Dermis microvascular lymphatic vessel endothelial cell (primary cell): ENCODE measurements at regions not wholly inside any gene's neighbourhood (a gene's known extent, or its start where the extent isn't known, plus 50 kb on each side); places are given as distances from the start of the nearest gene placed in this dataset.
"Not testable (repeated sequence)": the region's sequence is repeated elsewhere in the genome, so short reads cannot be mapped to it uniquely, and the experiment has no call there.

Experiments used
- DNase-seq, 2 donors: peaks; one replicate each; pipeline versions ENCODE4 v3.0.0 to v3.0.0-alpha.2; 2010; ENCODE audit warnings: low read depth in 2 of 2

DNA sequence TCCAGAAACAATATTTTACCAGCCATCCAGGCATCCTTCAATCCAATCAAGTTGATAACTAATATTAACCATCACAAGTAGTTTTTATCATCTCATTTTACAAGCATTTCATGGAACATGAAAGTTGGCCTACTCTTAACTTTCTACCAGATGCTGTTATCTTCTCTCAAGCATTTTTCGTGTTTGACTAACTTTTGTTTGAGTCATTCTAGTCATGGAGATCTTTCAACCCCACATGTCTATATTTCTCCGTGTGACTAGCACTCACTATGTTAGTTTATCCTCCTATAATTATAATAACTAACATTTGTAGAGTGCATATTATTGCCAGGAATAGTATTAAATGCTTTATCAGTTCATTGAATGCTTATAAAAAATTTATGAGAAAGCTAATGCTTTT lies 307.0 kb upstream of the CWC22 start:
- DNase-seq: no peak

DNA sequence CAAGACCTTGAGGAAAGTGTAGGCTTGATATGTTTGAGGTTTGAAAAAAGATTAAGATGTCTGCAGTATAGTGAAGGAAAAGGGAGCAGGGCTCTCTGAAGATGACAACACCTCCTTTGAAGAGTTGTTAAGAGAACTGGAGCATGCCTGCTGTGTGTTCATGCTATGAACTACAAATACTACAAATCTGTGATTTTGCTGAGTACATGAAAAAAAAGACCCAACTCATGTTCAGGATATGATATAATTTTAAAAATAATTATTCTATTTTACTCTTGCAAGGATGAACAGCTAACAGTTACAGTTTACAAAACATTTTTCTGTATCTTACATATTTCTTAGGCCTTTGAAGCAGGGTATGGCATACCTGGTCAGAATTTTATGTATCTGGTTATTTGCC lies 305.4 kb upstream of the CWC22 start:
- DNase-seq: no peak

DNA sequence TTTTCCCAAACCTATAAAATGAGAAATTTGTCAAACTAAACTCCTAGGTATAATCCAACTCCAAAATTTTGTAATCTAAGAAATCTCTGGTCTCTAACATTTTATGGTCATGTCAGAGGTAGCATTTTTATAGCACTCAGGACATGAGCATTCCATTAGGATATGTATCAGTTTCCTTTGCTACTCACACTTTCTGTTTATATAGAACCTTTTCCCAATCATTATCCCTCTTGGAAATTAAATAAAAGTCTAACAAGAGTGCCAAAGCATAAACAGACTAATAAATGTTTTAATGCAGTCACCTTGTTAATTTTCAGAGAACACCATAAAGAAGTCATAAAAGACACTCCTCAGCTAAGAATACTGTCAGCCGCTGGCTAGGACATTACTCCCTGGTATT lies 300.0 kb upstream of the CWC22 start:
- DNase-seq: no peak

DNA sequence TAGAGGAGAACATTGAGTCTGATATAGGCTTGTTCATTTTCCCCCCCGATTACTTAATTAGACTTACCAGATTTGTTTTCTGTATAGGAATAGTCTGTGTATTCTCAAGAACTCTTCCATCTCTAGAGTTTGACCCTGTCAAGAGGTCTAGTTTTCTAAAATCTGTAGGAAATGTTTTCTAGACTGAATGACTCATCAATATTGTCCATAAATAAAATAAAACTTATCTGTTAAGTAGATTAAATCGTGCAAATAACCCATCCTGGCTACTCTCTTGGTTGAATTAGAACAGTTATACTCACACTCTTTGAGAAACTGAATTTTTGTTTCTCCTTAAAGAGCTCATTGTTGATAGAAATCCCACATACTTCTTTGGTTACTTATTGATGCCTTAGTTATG lies 299.2 kb upstream of the CWC22 start:
- no peak for DNase-seq

DNA sequence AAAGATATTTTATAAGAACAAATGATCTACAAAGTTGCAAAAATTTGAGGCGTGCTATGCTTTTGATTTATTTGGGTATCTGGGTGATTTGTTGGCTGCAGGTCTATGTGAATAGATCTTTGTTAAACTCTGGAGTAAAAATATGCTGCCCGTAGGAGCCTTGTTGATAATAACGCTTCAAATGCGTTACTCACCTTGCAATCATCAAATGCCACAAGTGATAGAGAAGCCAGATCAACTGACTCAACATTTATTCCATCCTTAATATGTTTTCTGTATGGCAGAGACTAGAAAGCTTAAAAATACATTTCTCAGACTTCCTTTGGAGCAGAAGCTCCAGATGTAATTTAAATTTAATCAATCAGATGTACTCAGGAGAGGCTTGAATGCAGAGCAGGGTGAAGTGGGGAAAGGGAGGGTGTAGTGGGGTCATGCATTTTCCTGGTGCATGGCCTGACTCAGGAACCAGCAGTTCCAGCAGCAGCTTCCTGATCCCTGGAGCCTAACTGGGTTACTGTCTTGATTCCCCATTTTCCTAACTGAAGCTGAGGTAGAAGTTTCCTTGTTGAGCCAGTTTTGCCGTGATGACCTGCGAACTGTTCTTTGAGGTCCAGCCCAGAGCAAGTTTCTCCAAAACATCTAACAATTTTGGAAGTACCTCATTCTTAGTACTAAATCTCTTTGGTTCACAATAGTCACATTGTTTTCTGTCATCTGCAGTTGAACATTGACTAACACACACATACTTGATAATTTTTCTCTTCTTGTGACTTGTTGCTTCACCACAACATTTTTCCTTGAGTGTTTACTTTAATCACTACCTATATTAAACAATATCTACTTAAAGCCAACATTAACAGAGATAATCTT lies 284.7 kb upstream of the CWC22 start:
- no peak for DNase-seq

DNA sequence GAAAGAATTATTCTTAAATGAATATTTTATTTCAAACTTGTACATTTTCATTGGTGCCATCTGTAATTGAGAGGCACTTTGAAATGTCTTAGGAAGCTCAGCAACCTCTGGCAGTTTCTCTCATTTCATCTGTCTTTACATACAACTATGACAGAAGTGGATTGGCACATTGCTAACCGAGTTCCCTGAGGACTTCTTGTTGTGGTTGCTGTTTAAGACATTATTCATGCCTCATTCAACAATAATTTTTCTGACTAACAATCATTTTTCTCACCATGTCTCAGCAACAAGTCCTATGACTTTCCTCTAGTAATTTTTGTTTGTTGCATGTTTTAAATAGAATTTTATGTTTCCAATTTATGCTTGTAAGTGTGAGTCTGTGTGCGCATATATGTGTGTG lies 284.0 kb upstream of the CWC22 start:
- no peak for DNase-seq

DNA sequence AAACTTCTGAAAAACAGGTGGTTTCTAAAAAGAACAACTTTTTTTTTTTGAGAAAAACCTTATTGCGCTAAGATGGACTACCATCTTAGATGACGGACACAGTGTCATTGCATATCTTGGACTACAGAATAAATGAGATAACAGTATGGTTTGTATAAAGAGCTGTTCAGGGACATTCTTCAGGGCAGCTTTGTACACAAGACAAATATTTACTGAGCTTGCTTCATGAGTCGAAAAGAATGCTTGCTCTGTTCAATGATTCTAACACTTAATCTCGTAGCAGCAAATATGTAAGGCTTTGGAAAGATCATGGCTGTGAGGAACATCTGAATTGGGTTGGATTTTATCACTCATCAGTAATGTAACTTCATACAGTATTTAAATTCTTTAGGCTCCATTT lies 282.5 kb upstream of the CWC22 start:
- no peak for DNase-seq

DNA sequence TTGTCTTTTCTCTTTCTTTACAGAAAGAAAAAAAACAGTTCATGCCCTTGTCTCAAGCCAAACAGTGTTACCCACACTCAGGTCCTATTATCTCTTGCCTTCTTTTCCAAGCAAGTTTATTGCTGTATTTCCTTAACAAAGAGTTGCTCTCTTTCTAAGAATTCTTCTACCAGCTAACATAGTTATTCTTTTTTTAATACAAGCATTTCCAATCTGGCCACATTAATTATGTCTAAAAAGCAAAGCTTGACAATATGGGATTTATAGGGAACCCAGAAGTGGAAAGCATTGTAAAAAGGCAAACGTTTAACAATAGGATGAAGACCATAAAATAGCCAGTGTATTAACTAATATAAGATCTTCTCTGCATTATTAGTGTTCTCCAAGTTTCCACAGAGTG lies 272.5 kb upstream of the CWC22 start:
- DNase-seq: no peak

DNA sequence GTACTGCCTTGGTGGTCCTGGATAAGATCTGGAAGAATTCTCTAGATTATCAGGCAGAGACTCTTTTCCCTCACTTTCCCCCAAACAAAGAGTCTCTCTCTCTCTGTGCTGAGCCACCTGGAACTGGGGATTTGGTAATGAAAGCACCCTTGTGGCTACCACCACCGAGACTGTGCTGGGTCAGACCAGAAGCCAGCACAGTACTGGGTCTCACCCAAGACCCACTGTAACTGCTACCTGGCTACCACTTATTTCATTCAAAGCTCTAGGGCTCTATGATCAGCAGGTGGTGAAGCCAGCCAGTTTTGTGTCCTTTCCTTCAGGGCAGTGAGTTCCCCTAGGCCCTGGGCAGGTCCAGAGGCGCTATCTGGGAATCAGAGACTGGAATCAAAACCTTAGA lies 269.6 kb upstream of the CWC22 start:
- DNase-seq: no peak

DNA sequence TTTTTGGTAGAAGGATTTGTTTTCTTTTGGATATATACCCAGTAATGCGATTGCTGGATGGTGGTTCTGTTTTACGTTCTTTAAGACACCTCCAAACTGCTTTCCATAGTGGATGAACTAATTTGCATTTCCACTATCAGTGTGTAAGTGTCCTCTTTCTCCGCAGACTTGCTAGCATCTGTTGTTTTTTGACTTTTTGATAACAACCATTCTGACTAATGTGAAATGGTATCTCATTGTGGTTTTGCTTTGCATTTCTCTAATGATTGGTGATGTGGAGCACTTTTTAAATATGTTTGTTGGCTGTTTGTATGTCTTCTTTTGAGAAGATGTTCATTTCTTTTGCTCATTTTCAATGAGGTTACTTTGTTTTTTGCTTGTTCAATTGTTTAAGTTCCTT lies 260.9 kb upstream of the CWC22 start:
- no peak for DNase-seq

DNA sequence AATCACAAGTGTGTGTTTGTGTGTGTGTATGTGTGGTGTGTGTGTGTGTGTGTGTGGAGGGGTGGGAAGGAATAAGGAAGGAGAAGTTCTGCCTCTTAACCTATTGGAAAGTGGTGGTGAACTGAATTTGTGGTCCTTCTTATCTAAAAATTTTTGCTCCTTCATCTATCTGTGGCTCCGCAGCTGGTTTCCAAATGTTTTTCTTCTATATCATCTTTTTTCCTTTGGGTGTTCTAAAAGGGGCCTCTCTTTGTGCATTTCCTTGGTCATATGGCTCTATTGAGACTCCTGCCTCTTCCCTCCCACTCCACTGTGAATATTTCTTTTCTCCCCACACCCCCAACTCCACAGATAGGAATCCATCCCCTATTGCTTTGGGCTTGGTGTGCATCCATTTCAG lies 254.9 kb upstream of the CWC22 start:
- no peak for DNase-seq

DNA sequence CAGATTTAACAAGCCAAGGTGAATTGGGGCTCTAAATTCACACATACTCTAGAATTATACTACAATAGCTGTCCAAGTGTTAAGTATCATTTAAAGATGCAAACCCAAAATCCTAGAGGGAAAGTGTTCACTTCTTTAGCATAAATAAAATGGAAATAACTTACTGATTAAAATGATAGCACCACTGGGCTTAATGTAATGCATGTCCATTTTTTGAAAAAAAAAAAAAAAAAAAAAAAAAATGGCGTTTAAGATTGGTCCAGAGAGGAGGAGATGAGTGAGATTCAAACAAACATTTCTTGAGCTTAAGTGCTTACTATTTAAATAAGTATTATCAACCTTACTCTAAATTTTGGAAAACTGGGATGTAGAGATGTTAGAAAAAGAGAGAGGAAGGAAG lies 251.5 kb upstream of the CWC22 start:
- no peak for DNase-seq

DNA sequence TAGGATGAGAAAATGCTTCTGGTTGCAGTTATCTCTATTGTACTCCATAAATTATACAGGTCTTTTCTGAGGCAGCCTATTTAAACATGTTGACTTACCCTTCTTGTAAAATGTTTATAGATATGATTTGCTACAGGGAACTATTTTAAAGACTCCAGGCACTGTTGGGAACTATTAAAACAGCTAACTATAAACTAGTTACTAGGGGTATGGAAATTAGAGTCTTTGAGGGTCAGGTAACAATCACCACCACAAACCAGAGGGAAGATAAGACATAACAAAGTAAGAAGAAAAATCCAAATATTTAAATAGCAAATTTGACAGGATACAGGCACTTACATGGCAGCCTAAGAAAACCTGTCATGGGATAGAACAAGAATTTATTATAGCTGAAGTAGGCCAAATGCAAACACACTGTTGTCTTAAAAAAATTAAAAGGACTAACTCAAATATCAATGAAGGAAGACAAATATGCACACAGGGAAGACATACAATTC lies 251.0 kb upstream of the CWC22 start:
- DNase-seq: no peak

DNA sequence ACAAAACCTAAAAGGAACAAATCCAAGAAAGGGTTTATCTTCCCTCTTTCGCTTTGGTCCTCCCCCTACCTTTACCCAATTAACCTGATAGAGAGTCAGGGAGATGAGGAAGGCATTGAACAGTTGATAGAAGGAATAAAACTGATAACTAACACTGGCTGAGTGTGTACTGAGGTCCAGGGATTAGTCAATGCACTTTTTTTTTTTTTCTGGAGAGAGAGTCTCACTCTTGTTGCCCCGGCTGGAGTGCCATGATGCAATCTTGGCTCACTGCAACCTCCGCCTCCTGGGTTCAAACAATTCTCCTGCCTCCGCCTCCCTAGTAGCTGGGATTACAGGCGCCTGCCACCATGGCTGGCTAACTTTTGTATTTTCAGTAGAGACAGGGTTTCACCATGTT lies 250.2 kb upstream of the CWC22 start:
- no peak for DNase-seq

DNA sequence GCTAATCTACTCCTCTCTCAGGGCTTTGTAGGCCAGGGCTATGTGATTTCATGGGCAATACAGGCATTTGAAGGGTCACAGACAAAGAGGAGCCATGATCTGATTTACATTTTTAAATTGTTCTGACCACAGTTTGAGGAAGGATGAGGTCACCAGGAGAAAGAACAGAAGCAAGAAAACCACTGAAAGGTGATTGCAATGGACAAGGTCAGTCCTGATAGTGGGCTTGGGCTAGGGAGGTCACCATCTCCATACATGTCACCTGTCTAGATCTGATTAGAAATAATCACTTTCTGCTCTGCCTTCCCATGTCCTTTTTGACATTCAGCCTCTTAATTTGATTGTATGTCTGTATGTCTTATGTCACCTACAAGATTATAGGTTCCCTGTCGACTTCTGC lies 248.9 kb upstream of the CWC22 start:
- no peak for DNase-seq

DNA sequence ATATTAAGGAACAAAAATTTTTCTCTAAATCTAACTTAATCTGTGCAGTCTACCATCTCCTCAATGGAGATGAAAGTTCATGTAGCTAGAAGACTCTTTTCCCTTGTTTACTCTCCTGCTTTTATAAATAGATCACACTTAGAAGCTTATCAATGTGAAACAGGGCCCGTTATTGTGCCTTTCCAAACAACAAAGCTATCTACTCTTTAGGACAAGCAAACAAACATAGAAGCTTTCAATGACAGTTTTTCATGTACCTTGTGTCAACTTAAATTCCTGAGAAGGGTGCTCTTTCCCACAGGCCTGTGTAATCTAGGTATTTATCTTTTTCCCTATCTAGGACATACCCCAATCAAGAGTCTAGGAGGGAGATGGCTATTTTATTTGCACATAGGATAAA lies 247.8 kb upstream of the CWC22 start:
- DNase-seq: no peak

DNA sequence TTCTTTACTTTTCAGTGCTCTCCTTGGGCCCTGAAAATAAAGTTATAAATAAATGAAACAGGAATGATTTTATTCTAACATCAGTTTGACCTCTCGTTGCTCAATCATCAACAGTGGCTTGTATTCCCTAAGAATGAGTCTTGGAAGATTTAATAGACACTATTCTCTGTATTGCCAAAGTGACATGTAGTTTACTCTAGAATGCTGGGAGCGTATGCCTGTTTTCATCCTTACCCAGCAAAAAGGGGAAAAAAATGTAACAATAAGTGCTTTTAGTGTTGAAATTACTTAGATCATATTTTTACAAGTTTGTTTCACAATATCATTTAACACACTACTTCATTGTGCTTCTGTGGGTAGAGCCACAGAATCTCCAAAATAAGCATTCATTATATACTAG lies 240.6 kb upstream of the CWC22 start:
- DNase-seq: no peak

DNA sequence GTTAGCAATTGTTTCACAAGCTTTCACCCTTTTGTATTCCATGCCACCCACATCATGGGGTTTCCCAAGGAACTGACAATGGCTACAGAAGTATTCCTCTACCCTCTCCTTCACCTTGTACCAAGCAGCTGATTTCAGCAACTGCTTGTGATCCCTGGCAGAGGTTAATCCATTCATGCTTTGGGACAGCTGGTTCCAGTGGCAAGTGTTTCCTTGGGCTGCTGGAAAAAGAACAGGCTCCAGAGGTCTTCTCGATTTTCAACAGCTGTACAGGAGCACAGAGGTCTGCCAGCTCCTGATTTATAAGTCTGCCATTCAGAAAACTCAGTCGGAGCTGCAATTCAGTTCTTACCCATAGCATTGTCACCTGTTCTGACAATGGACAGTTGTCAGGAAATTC lies 239.2 kb upstream of the CWC22 start:
- no peak for DNase-seq

DNA sequence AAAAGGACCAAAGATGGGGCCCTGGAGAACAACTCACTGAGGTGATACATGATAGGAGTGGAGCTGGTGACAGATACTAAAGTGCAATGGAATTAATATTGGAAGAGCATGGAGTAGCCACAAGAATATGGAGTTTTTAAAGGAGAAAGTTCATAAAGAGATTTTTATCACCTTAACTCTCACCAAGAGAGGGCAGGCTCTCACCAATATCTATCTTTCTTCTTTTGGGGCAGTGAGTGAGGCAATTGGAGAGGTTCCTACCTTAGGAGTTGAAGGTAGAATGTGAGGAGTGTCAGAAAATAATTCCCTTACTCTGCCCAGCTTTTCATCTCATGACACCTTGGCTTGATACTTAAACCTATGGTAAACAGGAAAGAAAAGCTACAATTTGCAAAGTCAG lies 233.7 kb upstream of the CWC22 start:
- DNase-seq: no peak

DNA sequence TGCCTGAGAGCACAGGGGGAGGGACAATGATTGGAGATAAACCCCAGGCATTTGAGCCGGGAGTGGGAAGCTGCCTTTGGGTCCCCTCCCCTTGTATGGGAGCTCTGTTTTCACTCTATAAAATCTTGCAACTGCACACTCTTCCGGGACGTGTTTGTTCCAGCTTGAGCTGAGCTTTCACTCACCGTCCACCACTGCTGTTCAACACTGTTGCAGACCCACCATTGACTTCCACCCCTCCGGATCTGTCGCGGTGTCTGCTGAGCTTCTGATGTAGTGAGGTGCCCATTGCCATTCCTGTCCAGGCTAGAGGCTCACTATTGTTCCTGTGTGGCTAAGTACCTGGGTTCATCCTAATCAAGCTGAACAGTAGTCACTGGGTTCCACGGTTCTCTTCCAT lies 231.6 kb upstream of the CWC22 start:
- no peak for DNase-seq

DNA sequence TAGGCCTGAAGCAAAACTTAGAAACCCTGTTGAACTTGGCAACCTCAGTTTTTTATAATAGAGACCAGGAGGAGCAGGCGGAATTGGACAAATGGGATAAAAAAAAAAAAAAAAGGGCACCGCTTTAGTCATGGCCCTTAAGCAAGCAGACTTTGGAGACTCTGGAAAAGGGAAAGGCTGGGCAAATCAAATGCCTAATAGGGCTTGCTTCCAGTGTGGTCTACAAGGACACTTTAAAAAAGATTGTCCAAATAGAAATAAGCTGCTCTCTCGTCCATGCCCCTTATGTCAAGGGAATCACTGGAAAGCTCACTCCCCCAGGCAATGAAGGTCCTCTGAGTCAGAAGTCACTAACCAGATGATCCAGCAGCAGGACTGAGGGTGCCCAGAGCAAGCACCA lies 229.0 kb upstream of the CWC22 start:
- DNase-seq: not testable (repeated sequence)

DNA sequence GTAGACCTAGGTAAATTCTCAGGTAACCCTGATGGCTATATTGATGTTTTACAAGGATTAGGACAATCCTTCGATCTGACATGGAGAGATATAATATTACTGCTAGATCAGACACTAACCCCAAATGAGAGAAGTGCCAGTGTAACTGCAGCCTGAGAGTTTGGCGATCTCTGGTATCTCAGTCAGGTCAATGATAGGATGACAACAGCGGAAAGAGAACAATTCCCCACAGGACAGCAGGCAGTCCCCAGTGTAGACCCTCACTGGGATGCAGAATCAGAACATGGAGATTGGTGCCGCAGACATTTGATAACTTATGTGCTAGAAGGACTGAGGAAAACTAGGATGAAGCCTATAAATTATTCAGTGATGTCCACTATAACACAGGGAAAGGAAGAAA lies 228.4 kb upstream of the CWC22 start:
- DNase-seq: not testable (repeated sequence)

DNA sequence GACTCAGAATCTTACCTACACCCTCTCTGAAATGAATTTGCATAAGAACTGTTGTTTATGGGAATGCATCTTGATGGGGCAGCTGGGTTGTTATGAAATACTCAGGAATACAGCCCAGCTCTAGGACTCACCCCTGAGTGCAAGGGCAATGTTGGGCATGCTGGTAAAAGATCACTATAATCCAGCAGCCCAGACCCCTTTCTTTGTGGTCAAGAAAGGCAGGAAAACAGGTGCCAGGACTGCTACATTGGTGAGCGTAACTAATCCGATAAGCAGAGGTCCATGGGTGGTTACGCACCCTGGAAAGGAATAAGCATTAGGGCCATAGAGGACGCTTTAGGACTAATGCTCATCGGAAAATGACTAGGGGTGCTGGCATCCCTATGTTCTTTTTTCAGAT lies 227.9 kb upstream of the CWC22 start:
- DNase-seq: not testable (repeated sequence)

DNA sequence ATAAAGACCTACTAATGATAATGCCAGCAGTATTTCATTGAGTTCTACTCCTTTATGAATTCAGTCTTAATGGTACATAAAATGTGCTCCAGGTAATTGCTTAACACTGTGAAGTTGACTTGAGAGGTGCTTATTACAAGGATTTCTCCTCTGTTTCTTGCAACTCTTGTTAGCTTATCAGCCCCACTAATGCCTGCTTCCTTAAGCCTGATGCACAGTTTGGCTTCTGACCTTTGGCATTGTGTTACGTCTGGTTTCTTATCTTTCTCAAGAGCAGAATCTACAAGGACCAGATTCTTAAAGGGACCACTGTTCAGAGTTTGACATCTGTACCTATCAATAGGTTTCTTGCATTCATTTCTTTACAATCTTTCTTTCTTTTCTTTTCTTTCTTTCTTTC lies 223.9 kb upstream of the CWC22 start:
- no peak for DNase-seq
